ENCODE measurements at regions not wholly inside any gene's neighbourhood (a gene's known extent, or its start where the extent isn't known, plus 50 kb on each side); places are given as distances from the start of the nearest gene placed in this dataset.

GRCh38 chr22:49662681-49663080, 165.0 kb downstream of the BRD1 start:
- H3K4me3 ChIP-seq (ENCODE audit: low read depth, low read length), result no peak overlapping the region
- no peak for DNase-seq (ENCODE audit: low read depth)
- TF ChIP-seq CTCF (IDR thresholded peaks at IDR 0.05; ENCODE audit: low read depth, low read length, missing control alignments), result no peak
- in situ Hi-C loops (cut with HindIII; ENCODE audit: low sequenced_read_pairs), result no loop called here

GRCh38 chr22:49660794-49661781, 166.6 kb downstream of the BRD1 start:
- no peak for TF ChIP-seq CTCF (IDR thresholded peaks at IDR 0.05; ENCODE audit: low read depth, low read length, missing control alignments)
- in situ Hi-C loops (cut with HindIII; ENCODE audit: low sequenced_read_pairs), result no loop called here
- no peak overlapping the region for H3K4me3 ChIP-seq (ENCODE audit: low read depth, low read length)
- no peak for DNase-seq (ENCODE audit: low read depth)

- in situ Hi-C loops (cut with HindIII; ENCODE audit: low sequenced_read_pairs), result no loop called here
- no peak for TF ChIP-seq CTCF (IDR thresholded peaks at IDR 0.05; ENCODE audit: low read depth, low read length, missing control alignments)
- H3K4me3 ChIP-seq (ENCODE audit: low read depth, low read length), result no peak overlapping the region
- DNase-seq (ENCODE audit: low read depth), result no peak
These were observed 167.4 kb downstream of the BRD1 start for GRCh38 chr22:49660321-49660720.

- no peak for TF ChIP-seq CTCF (IDR thresholded peaks at IDR 0.05; ENCODE audit: low read depth, low read length, missing control alignments)
- in situ Hi-C loops (cut with HindIII; ENCODE audit: low sequenced_read_pairs), result no loop called here
- no peak overlapping the region for H3K4me3 ChIP-seq (ENCODE audit: low read depth, low read length)
- DNase-seq (ENCODE audit: low read depth), result no peak
These were observed 167.8 kb downstream of the BRD1 start for GRCh38 chr22:49659924-49660315.

GRCh38 chr22:49659281-49659923, 168.3 kb downstream of the BRD1 start:
- TF ChIP-seq CTCF (IDR thresholded peaks at IDR 0.05; ENCODE audit: low read depth, low read length, missing control alignments), result no peak
- in situ Hi-C loops (cut with HindIII; ENCODE audit: low sequenced_read_pairs), result no loop called here
- H3K4me3 ChIP-seq (ENCODE audit: low read depth, low read length), result no peak overlapping the region
- DNase-seq (ENCODE audit: low read depth), result no peak

- in situ Hi-C loops (cut with HindIII; ENCODE audit: low sequenced_read_pairs), result no loop called here
- DNase-seq (ENCODE audit: low read depth), result no peak
- TF ChIP-seq CTCF (IDR thresholded peaks at IDR 0.05; ENCODE audit: low read depth, low read length, missing control alignments), result no peak
- H3K4me3 ChIP-seq (ENCODE audit: low read depth, low read length), result no peak overlapping the region
These were observed 168.8 kb downstream of the BRD1 start for GRCh38 chr22:49658902-49659280.
